ENCODE measurements at regions not wholly inside any gene's neighbourhood (a gene's known extent, or its start where the extent isn't known, plus 50 kb on each side); places are given as distances from the start of the nearest gene placed in this dataset.
"Not testable (repeated sequence)": the region's sequence is repeated elsewhere in the genome, so short reads cannot be mapped to it uniquely, and the experiment has no call there.

- no peak for DNase-seq (ENCODE audit: low spot score)
These were observed 298.2 kb upstream of the MAF start for GRCh38 chr16:79898703-79899102.

- peak; percentile 31 for DNase-seq (ENCODE audit: low spot score)
These were observed 297.1 kb upstream of the MAF start for GRCh38 chr16:79897453-79898146.

GRCh38 chr16:79897104-79897452, 296.5 kb upstream of the MAF start:
- DNase-seq (ENCODE audit: low spot score), result no peak

GRCh38 chr16:79895917-79896203, 295.3 kb upstream of the MAF start:
- no peak for DNase-seq (ENCODE audit: low spot score)

- no peak for DNase-seq (ENCODE audit: low spot score)
These were observed 294.7 kb upstream of the MAF start for GRCh38 chr16:79895053-79895916.

- DNase-seq (ENCODE audit: low spot score), result no peak
These were observed 292.9 kb upstream of the MAF start for GRCh38 chr16:79893445-79893844.

GRCh38 chr16:79892278-79892677, 291.7 kb upstream of the MAF start:
- DNase-seq (ENCODE audit: low spot score), result no peak

- no peak for DNase-seq (ENCODE audit: low spot score)
These were observed 290.9 kb upstream of the MAF start for GRCh38 chr16:79891458-79891857.

- no peak for DNase-seq (ENCODE audit: low spot score)
These were observed 287.3 kb upstream of the MAF start for GRCh38 chr16:79887541-79888540.

GRCh38 chr16:79885320-79885719, 284.8 kb upstream of the MAF start:
- DNase-seq (ENCODE audit: low spot score), result no peak

- no peak for DNase-seq (ENCODE audit: low spot score)
These were observed 283.0 kb upstream of the MAF start for GRCh38 chr16:79883494-79883893.

- DNase-seq (ENCODE audit: low spot score), result no peak
These were observed 281.9 kb upstream of the MAF start for GRCh38 chr16:79882340-79883005.

- DNase-seq (ENCODE audit: low spot score), result not testable (repeated sequence)
These were observed 280.6 kb upstream of the MAF start for GRCh38 chr16:79881107-79881506.

- no peak for DNase-seq (ENCODE audit: low spot score)
These were observed 275.8 kb upstream of the MAF start for GRCh38 chr16:79876332-79876730.

- peak; percentile 16 for DNase-seq (ENCODE audit: low spot score)
These were observed 273.9 kb upstream of the MAF start for GRCh38 chr16:79874391-79874790.

- DNase-seq (ENCODE audit: low spot score), result no peak
These were observed 273.3 kb upstream of the MAF start for GRCh38 chr16:79873825-79874224.

GRCh38 chr16:79871906-79872305, 271.4 kb upstream of the MAF start:
- no peak for DNase-seq (ENCODE audit: low spot score)

GRCh38 chr16:79870016-79870886, 269.7 kb upstream of the MAF start:
- no peak for DNase-seq (ENCODE audit: low spot score)

- DNase-seq (ENCODE audit: low spot score), result no peak
These were observed 268.9 kb upstream of the MAF start for GRCh38 chr16:79869304-79870015.

GRCh38 chr16:79868841-79869240, 268.3 kb upstream of the MAF start:
- DNase-seq (ENCODE audit: low spot score), result no peak
